ENCODE measurements at regions not wholly inside any gene's neighbourhood (a gene's known extent, or its start where the extent isn't known, plus 50 kb on each side); places are given as distances from the start of the nearest gene placed in this dataset.

GRCh38 chr5:84861306-84861705, 476.6 kb upstream of the EDIL3 start:
- TF ChIP-seq, protein P1, sequence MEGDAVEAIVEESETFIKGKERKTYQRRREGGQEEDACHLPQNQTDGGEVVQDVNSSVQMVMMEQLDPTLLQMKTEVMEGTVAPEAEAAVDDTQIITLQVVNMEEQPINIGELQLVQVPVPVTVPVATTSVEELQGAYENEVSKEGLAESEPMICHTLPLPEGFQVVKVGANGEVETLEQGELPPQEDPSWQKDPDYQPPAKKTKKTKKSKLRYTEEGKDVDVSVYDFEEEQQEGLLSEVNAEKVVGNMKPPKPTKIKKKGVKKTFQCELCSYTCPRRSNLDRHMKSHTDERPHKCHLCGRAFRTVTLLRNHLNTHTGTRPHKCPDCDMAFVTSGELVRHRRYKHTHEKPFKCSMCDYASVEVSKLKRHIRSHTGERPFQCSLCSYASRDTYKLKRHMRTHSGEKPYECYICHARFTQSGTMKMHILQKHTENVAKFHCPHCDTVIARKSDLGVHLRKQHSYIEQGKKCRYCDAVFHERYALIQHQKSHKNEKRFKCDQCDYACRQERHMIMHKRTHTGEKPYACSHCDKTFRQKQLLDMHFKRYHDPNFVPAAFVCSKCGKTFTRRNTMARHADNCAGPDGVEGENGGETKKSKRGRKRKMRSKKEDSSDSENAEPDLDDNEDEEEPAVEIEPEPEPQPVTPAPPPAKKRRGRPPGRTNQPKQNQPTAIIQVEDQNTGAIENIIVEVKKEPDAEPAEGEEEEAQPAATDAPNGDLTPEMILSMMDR (IDR thresholded peaks at IDR 0.05; ENCODE audit: low read length): no peak
- TF ChIP-seq EZH2 (optimal IDR thresholded peaks at IDR 0.05; ENCODE audit: low read depth, low read length): no peak
